HL-60 (cell line): ENCODE measurements at regions not wholly inside any gene's neighbourhood (a gene's known extent, or its start where the extent isn't known, plus 50 kb on each side); places are given as distances from the start of the nearest gene placed in this dataset.

ENCODE experiments used
- GABPA ChIP-seq: IDR thresholded peaks from 2 replicates; pipeline ENCODE4 v1.6.1; 2012; ENCODE audit warnings: low read depth
- POLR2AphosphoS5 ChIP-seq: IDR thresholded peaks from 2 replicates; pipeline ENCODE4 v1.6.1; 2012; ENCODE audit warnings: low read depth
- SPI1 ChIP-seq: IDR thresholded peaks from 2 replicates; pipeline ENCODE4 v1.6.1; 2012; ENCODE audit warnings: low read depth, mild to moderate bottlenecking, borderline replicate concordance
- TF ChIP-seq, protein P1 (sequence below): IDR thresholded peaks from one replicate; pipeline ENCODE4 v1.5.1; 2011; ENCODE audit warnings: low read length, control low read depth, inconsistent platforms; ENCODE audit not compliant: insufficient read depth
- TF ChIP-seq, protein P2 (sequence below): IDR thresholded peaks from 2 replicates; pipeline ENCODE4 v1.6.1; 2012; ENCODE audit warnings: low read depth; ENCODE audit not compliant: insufficient replicate concordance

DNA sequence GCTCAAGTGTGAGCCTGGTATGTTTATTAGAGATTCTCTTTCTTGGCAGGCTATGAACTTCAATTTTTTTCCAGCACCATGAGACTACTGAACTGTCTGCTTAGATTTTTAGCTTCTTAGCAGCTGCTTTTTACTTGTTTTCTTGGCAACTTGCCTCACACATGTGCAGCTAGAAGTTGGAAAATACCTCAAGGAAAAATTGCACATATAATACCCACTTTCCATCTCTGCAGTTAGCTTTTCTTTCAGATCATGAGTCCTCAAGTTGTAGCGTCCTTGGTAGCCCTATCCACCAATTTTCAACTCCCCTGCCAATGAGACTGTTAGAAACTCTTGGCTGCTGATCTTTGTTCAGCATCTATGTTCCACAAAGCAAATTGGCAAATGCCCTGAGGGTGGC is 302.1 kb downstream of the HRH4 start:
- TF ChIP-seq, protein P1, sequence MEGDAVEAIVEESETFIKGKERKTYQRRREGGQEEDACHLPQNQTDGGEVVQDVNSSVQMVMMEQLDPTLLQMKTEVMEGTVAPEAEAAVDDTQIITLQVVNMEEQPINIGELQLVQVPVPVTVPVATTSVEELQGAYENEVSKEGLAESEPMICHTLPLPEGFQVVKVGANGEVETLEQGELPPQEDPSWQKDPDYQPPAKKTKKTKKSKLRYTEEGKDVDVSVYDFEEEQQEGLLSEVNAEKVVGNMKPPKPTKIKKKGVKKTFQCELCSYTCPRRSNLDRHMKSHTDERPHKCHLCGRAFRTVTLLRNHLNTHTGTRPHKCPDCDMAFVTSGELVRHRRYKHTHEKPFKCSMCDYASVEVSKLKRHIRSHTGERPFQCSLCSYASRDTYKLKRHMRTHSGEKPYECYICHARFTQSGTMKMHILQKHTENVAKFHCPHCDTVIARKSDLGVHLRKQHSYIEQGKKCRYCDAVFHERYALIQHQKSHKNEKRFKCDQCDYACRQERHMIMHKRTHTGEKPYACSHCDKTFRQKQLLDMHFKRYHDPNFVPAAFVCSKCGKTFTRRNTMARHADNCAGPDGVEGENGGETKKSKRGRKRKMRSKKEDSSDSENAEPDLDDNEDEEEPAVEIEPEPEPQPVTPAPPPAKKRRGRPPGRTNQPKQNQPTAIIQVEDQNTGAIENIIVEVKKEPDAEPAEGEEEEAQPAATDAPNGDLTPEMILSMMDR: no peak
- TF ChIP-seq, protein P2, sequence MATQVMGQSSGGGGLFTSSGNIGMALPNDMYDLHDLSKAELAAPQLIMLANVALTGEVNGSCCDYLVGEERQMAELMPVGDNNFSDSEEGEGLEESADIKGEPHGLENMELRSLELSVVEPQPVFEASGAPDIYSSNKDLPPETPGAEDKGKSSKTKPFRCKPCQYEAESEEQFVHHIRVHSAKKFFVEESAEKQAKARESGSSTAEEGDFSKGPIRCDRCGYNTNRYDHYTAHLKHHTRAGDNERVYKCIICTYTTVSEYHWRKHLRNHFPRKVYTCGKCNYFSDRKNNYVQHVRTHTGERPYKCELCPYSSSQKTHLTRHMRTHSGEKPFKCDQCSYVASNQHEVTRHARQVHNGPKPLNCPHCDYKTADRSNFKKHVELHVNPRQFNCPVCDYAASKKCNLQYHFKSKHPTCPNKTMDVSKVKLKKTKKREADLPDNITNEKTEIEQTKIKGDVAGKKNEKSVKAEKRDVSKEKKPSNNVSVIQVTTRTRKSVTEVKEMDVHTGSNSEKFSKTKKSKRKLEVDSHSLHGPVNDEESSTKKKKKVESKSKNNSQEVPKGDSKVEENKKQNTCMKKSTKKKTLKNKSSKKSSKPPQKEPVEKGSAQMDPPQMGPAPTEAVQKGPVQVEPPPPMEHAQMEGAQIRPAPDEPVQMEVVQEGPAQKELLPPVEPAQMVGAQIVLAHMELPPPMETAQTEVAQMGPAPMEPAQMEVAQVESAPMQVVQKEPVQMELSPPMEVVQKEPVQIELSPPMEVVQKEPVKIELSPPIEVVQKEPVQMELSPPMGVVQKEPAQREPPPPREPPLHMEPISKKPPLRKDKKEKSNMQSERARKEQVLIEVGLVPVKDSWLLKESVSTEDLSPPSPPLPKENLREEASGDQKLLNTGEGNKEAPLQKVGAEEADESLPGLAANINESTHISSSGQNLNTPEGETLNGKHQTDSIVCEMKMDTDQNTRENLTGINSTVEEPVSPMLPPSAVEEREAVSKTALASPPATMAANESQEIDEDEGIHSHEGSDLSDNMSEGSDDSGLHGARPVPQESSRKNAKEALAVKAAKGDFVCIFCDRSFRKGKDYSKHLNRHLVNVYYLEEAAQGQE: no peak
- TF ChIP-seq GABPA (no peak), POLR2AphosphoS5 (no peak), SPI1 (no peak)
